Adrenal gland (tissue), 5 donors: ENCODE measurements at regions not wholly inside any gene's neighbourhood (a gene's known extent, or its start where the extent isn't known, plus 50 kb on each side); places are given as distances from the start of the nearest gene placed in this dataset.

ENCODE experiments used
- CTCF ChIP-seq, 6 experiments: fragments of 450-650 bp in 4 of 6; fragments of 200-600 bp in 2 of 6; sonication (generic) in 1 of 6; IDR thresholded peaks; 1 replicate in 5 of 6; 2 replicates in 1 of 6; pipeline versions ENCODE4 v1.5.1 to v1.8.0; 2016 to 2021; ENCODE audit warnings: antibody characterized with exemption in 6 of 6, mild to moderate bottlenecking in 2 of 6, moderate library complexity in 1 of 6
- POLR2A ChIP-seq, 2 donors: fragments of 450-650 bp; IDR thresholded peaks; one replicate each; pipeline ENCODE4 v1.6.1; 2017; ENCODE audit warnings: antibody characterized with exemption in 2 of 2, mild to moderate bottlenecking in 2 of 2, moderate library complexity in 1 of 2
- donor health status: DM: no; HTN: no; CAD: no.

GRCh38 chr7:94183891-94184290, 179.7 kb upstream of the BET1 start:
- TF ChIP-seq CTCF (IDR thresholded peaks at IDR 0.05) = no peak
- TF ChIP-seq POLR2A (IDR thresholded peaks at IDR 0.05) = no peak
